HS-27A (cell line): ENCODE measurements at regions not wholly inside any gene's neighbourhood (a gene's known extent, or its start where the extent isn't known, plus 50 kb on each side); places are given as distances from the start of the nearest gene placed in this dataset.

ENCODE experiments used
- DNase-seq: peaks from one replicate; pipeline ENCODE4 v3.0.0-alpha.2; 2012; ENCODE audit warnings: low read depth, missing footprints

- DNase-seq: no peak
Measured at GRCh38 chr2:129765678-129766351, 213.7 kb upstream of the RAB6C start.

GRCh38 chr2:129766374-129766993 is 213.0 kb upstream of the RAB6C start:
- DNase-seq: no peak

- no peak for DNase-seq
Measured at GRCh38 chr2:129767346-129768035, 212.0 kb upstream of the RAB6C start.

GRCh38 chr2:129768036-129768386 is 211.5 kb upstream of the RAB6C start:
- DNase-seq: no peak

- DNase-seq: no peak
Measured at GRCh38 chr2:129768485-129769184, 210.8 kb upstream of the RAB6C start.

GRCh38 chr2:129769185-129769991 is 210.1 kb upstream of the RAB6C start:
- DNase-seq: no peak

- no peak for DNase-seq
Measured at GRCh38 chr2:129771418-129772189, 207.9 kb upstream of the RAB6C start.

- DNase-seq: no peak
Measured at GRCh38 chr2:129772190-129772579, 207.3 kb upstream of the RAB6C start.

GRCh38 chr2:129775952-129776653 is 203.4 kb upstream of the RAB6C start:
- no peak for DNase-seq

- no peak for DNase-seq
Measured at GRCh38 chr2:129777146-129777545, 202.3 kb upstream of the RAB6C start.

- DNase-seq: no peak
Measured at GRCh38 chr2:129777762-129778583, 201.5 kb upstream of the RAB6C start.

- no peak for DNase-seq
Measured at GRCh38 chr2:129778584-129778877, 200.9 kb upstream of the RAB6C start.

GRCh38 chr2:129779783-129780182 is 199.7 kb upstream of the RAB6C start:
- no peak for DNase-seq

GRCh38 chr2:129780316-129781270 is 198.9 kb upstream of the RAB6C start:
- DNase-seq: no peak

GRCh38 chr2:129781749-129782632 is 197.5 kb upstream of the RAB6C start:
- DNase-seq: no peak

GRCh38 chr2:129782633-129782990 is 196.9 kb upstream of the RAB6C start:
- DNase-seq: no peak

GRCh38 chr2:129784486-129784885 is 195.0 kb upstream of the RAB6C start:
- no peak for DNase-seq

GRCh38 chr2:129791712-129792111 is 187.8 kb upstream of the RAB6C start:
- DNase-seq: no peak
